GM12872 (cell line): ENCODE measurements at regions not wholly inside any gene's neighbourhood (a gene's known extent, or its start where the extent isn't known, plus 50 kb on each side); places are given as distances from the start of the nearest gene placed in this dataset.

Source experiments
- CTCF ChIP-seq: IDR thresholded peaks from 3 replicates; pipeline ENCODE4 v1.5.1; 2011; ENCODE audit warnings: low read depth, mild to moderate bottlenecking, low read length, moderate library complexity; ENCODE audit not compliant: insufficient read depth

GRCh38 chr9:108125625-108126024, 636.1 kb upstream of the KLF4 start:
- peak; percentile 52 for TF ChIP-seq CTCF

- TF ChIP-seq CTCF = no peak
Measured at GRCh38 chr9:108119530-108120113, 630.1 kb upstream of the KLF4 start.

- TF ChIP-seq CTCF = no peak
Measured at GRCh38 chr9:108117795-108118194, 628.2 kb upstream of the KLF4 start.

- no peak for TF ChIP-seq CTCF
Measured at GRCh38 chr9:108117306-108117705, 627.7 kb upstream of the KLF4 start.

GRCh38 chr9:108113596-108113995, 624.0 kb upstream of the KLF4 start:
- TF ChIP-seq CTCF = no peak

GRCh38 chr9:108109927-108110690, 620.5 kb upstream of the KLF4 start:
- no peak for TF ChIP-seq CTCF

- no peak for TF ChIP-seq CTCF
Measured at GRCh38 chr9:108108852-108109448, 619.4 kb upstream of the KLF4 start.
